Thoracic aorta (tissue), 2 donors: ENCODE measurements at regions not wholly inside any gene's neighbourhood (a gene's known extent, or its start where the extent isn't known, plus 50 kb on each side); places are given as distances from the start of the nearest gene placed in this dataset.

ENCODE experiments used
- ATAC-seq: fragments of 150-250 bp; one replicate; pipeline ENCODE4 v1.8.0; 2017; ENCODE audit warnings: low read depth; ENCODE audit not compliant: insufficient number of reproducible peaks, low FRiP score
- DNase-seq: peaks from one replicate; pipeline ENCODE4 v3.0.0-alpha.2; 2020; ENCODE audit warnings: low spot score
- H3K27ac ChIP-seq, 2 donors: fragments of 200-600 bp; sonication (generic); 1 replicate in 1 of 2; 2 replicates in 1 of 2; pipeline ENCODE4 v1.5.1; 2016; ENCODE audit warnings: mild to moderate bottlenecking in 2 of 2, moderate library complexity in 2 of 2
- H3K27me3 ChIP-seq: fragments of 200-600 bp; sonication (generic); replicated peaks from 2 replicates; pipeline ENCODE4 v1.6.0; 2016; ENCODE audit warnings: mild to moderate bottlenecking; ENCODE audit not compliant: insufficient read depth
- H3K36me3 ChIP-seq: fragments of 200-600 bp; sonication (generic); one replicate; pipeline ENCODE4 v1.5.1; 2016
- H3K4me1 ChIP-seq, 2 donors: fragments of 200-600 bp; sonication (generic); 1 replicate in 1 of 2; 2 replicates in 1 of 2; pipeline versions ENCODE4 v1.5.1 to v1.6.0; 2016; ENCODE audit warnings: low read depth in 2 of 2, mild to moderate bottlenecking in 1 of 2; ENCODE audit not compliant: control insufficient read depth in 1 of 2
- H3K4me3 ChIP-seq: fragments of 200-600 bp; sonication (generic); 2 replicates; pipeline ENCODE4 v1.5.1; 2016; ENCODE audit warnings: mild to moderate bottlenecking
- H3K9me3 ChIP-seq: fragments of 200-600 bp; sonication (generic); 2 replicates; pipeline ENCODE4 v1.5.1; 2016
- CTCF ChIP-seq: fragments of 200-600 bp; sonication (generic); IDR thresholded peaks from one replicate; pipeline ENCODE4 v1.5.1; 2019; ENCODE audit warnings: antibody characterized with exemption

- no peak for ATAC-seq
- H3K4me3 ChIP-seq: no peak overlapping the region
These were observed 2216.6 kb upstream of the WWC1 start for GRCh38 chr5:166074582-166075481.

GRCh38 chr5:166083183-166083959, 2208.1 kb upstream of the WWC1 start:
- no peak for TF ChIP-seq CTCF
- H3K4me1 ChIP-seq: no peaks in the 10 kb centered on the region

More at GRCh38 chr5:166074582-166075481, 2216.6 kb upstream of the WWC1 start:
- Histone ChIP-seq H3K4me1 (no peaks in the 10 kb centered on the region), H3K27ac (no peak overlapping the region), H3K27me3 (no peaks in the 10 kb centered on the region), H3K9me3 (no peaks in the 10 kb centered on the region), H3K36me3 (no peaks in the 10 kb centered on the region)
- TF ChIP-seq CTCF: no peak
- no peak for DNase-seq

GRCh38 chr5:166086568-166086967, 2204.9 kb upstream of the WWC1 start:
- Histone ChIP-seq H3K9me3 (no peaks in the 10 kb centered on the region), H3K27ac (no peak overlapping the region), H3K4me1 (no peaks in the 10 kb centered on the region), H3K36me3 (no peaks in the 10 kb centered on the region), H3K4me3 (no peak overlapping the region), H3K27me3 (no peaks in the 10 kb centered on the region)
- DNase-seq (no peak), ATAC-seq (no peak)
- TF ChIP-seq CTCF: no peak

More at GRCh38 chr5:166083183-166083959, 2208.1 kb upstream of the WWC1 start:
- Histone ChIP-seq H3K36me3 (no peaks in the 10 kb centered on the region), H3K27me3 (no peaks in the 10 kb centered on the region), H3K27ac (no peak overlapping the region), H3K9me3 (no peaks in the 10 kb centered on the region), H3K4me3 (no peak overlapping the region)
- ATAC-seq (no peak), DNase-seq (no peak)

- Histone ChIP-seq H3K4me1 (no peaks in the 10 kb centered on the region), H3K27me3 (no peaks in the 10 kb centered on the region), H3K27ac (no peak overlapping the region), H3K36me3 (no peaks in the 10 kb centered on the region), H3K9me3 (no peaks in the 10 kb centered on the region), H3K4me3 (no peak overlapping the region)
- DNase-seq (no peak), ATAC-seq (no peak)
- no peak for TF ChIP-seq CTCF
These were observed 2202.9 kb upstream of the WWC1 start for GRCh38 chr5:166088389-166089039.

GRCh38 chr5:166091931-166092330, 2199.5 kb upstream of the WWC1 start:
- H3K27me3 ChIP-seq: no peaks in the 10 kb centered on the region
- H3K4me1 ChIP-seq: no peaks in the 10 kb centered on the region
- no peak overlapping the region for H3K27ac ChIP-seq
- H3K4me3 ChIP-seq: no peak overlapping the region
- no peaks in the 10 kb centered on the region for H3K9me3 ChIP-seq
- TF ChIP-seq CTCF: no peak
- DNase-seq (no peak), ATAC-seq (no peak)
- H3K36me3 ChIP-seq: no peaks in the 10 kb centered on the region
